CD14-positive monocyte (primary cell): ENCODE measurements at regions not wholly inside any gene's neighbourhood (a gene's known extent, or its start where the extent isn't known, plus 50 kb on each side); places are given as distances from the start of the nearest gene placed in this dataset.

Experiments used
- DNase-seq, 3 donors: peaks; one replicate each; pipeline ENCODE4 v3.0.0-alpha.2; 2011 to 2022
- H2AFZ ChIP-seq: 2 replicates; pipeline ENCODE4 v1.6.0; 2012; ENCODE audit warnings: mild to moderate bottlenecking, low read depth, low read length, inconsistent platforms; ENCODE audit not compliant: insufficient read depth, poor library complexity, severe bottlenecking
- H3K27ac ChIP-seq, 2 donors: 1 replicate in 1 of 2; 2 replicates in 1 of 2; pipeline ENCODE4 v1.5.1; 2012 to 2013; ENCODE audit warnings: low read length in 2 of 2, control low read depth in 1 of 2, inconsistent platforms in 1 of 2, low read depth in 1 of 2, mild to moderate bottlenecking in 1 of 2
- H3K27me3 ChIP-seq, 2 donors: one replicate each; pipeline versions ENCODE4 v1.6.0 to v1.6.1; 2011 to 2013; ENCODE audit warnings: low read length in 2 of 2; ENCODE audit not compliant: control insufficient read depth in 2 of 2, insufficient read depth in 2 of 2
- H3K36me3 ChIP-seq, 2 donors: replicated peaks in 1 of 2; 1 replicate in 1 of 2; 2 replicates in 1 of 2; pipeline versions ENCODE4 v1.5.1 to v1.6.1; 2012 to 2013; ENCODE audit warnings: low read length in 2 of 2, control low read depth in 1 of 2, inconsistent platforms in 1 of 2, mild to moderate bottlenecking in 1 of 2; ENCODE audit not compliant: insufficient read depth in 2 of 2, control insufficient read depth in 1 of 2
- H3K4me1 ChIP-seq, 2 donors: 1 replicate in 1 of 2; 2 replicates in 1 of 2; pipeline versions ENCODE4 v1.5.1 to v1.6.1; 2012 to 2013; ENCODE audit warnings: low read length in 2 of 2, control low read depth in 1 of 2, inconsistent platforms in 1 of 2, mild to moderate bottlenecking in 1 of 2, moderate library complexity in 1 of 2; ENCODE audit not compliant: insufficient read depth in 2 of 2, control insufficient read depth in 1 of 2
- H3K4me2 ChIP-seq: replicated peaks from 2 replicates; pipeline ENCODE3; 2012; ENCODE audit warnings: low read length, moderate library complexity, mild to moderate bottlenecking; ENCODE audit not compliant: poor library complexity, severe bottlenecking; ENCODE audit errors: extremely low read depth
- H3K4me3 ChIP-seq, 3 experiments: fragments of 200-600 bp in 1 of 3; sonication (generic) in 1 of 3; replicated peaks in 1 of 3; 1 replicate in 2 of 3; 2 replicates in 1 of 3; pipeline ENCODE4 v1.5.1; 2011 to 2013; ENCODE audit warnings: low read length in 3 of 3, mild to moderate bottlenecking in 3 of 3, control low read depth in 2 of 3, low read depth in 2 of 3, inconsistent platforms in 1 of 3, moderate library complexity in 1 of 3
- H3K79me2 ChIP-seq: 2 replicates; pipeline ENCODE4 v1.6.0; 2012; ENCODE audit warnings: mild to moderate bottlenecking, control low read depth, inconsistent platforms, low read length, moderate library complexity; ENCODE audit not compliant: insufficient read depth
- H3K9ac ChIP-seq: 2 replicates; pipeline ENCODE4 v1.6.0; 2017; ENCODE audit warnings: low read length, mild to moderate bottlenecking; ENCODE audit not compliant: insufficient read depth, poor library complexity, severe bottlenecking
- H3K9me3 ChIP-seq, 2 donors: replicated peaks in 1 of 2; 1 replicate in 1 of 2; 2 replicates in 1 of 2; pipeline versions ENCODE4 v1.5.1 to v1.6.1; 2012 to 2013; ENCODE audit warnings: low read length in 2 of 2, control low read depth in 1 of 2; ENCODE audit not compliant: control insufficient read depth in 1 of 2, insufficient read depth in 1 of 2
- H4K20me1 ChIP-seq: 2 replicates; pipeline ENCODE4 v1.6.0; 2012; ENCODE audit warnings: mild to moderate bottlenecking, low read length, control low read depth, moderate library complexity; ENCODE audit not compliant: insufficient read depth
- H3K27ac Mint-ChIP-seq, 7 donors: one replicate each; pipeline ENCODE4 v1.8.0; 2020; ENCODE audit warnings: mild to moderate bottlenecking in 7 of 7, mixed read lengths in 7 of 7, moderate library complexity in 6 of 7, inconsistent platforms in 2 of 7
- H3K27me3 Mint-ChIP-seq, 3 donors: one replicate each; pipeline ENCODE4 v1.8.0; 2021 to 2022; ENCODE audit warnings: low read depth in 3 of 3, mild to moderate bottlenecking in 3 of 3, mixed read lengths in 3 of 3, moderate library complexity in 3 of 3, inconsistent platforms in 1 of 3
- H3K36me3 Mint-ChIP-seq, 2 donors: one replicate each; pipeline ENCODE4 v1.8.0; 2020; ENCODE audit warnings: mixed read lengths in 2 of 2, inconsistent platforms in 1 of 2, mild to moderate bottlenecking in 1 of 2
- H3K4me1 Mint-ChIP-seq: one replicate; pipeline ENCODE4 v1.8.0; 2020; ENCODE audit warnings: mild to moderate bottlenecking, mixed read lengths
- H3K4me3 Mint-ChIP-seq, 2 donors: one replicate each; pipeline ENCODE4 v1.8.0; 2020; ENCODE audit warnings: mild to moderate bottlenecking in 2 of 2, mixed read lengths in 2 of 2, moderate library complexity in 1 of 2
- H3K9me3 Mint-ChIP-seq, 7 donors: one replicate each; pipeline ENCODE4 v1.8.0; 2020 to 2022; ENCODE audit warnings: mixed read lengths in 7 of 7, mild to moderate bottlenecking in 6 of 7, moderate library complexity in 6 of 7, inconsistent platforms in 2 of 7
- CTCF ChIP-seq: fragments of 200-600 bp; IDR thresholded peaks from one replicate; pipeline ENCODE4 v1.8.0; 2022; ENCODE audit warnings: antibody characterized with exemption, mild to moderate bottlenecking
- WGBS: methylation state at CpG from one replicate; pipeline ENCODE4 v1.1.5; 2013; ENCODE audit warnings: missing lambda C conversion rate; ENCODE audit not compliant: insufficient coverage; 5-methylcytosine and 5-hydroxymethylcytosine counted together
- intact Hi-C, 2 donors: fragments of 100-400 bp; cut with micrococcal nuclease; formaldehyde crosslinking; loops; one replicate each; pipeline versions ENCODE4 v1.15.0 to v1.15.1; 2023

DNA sequence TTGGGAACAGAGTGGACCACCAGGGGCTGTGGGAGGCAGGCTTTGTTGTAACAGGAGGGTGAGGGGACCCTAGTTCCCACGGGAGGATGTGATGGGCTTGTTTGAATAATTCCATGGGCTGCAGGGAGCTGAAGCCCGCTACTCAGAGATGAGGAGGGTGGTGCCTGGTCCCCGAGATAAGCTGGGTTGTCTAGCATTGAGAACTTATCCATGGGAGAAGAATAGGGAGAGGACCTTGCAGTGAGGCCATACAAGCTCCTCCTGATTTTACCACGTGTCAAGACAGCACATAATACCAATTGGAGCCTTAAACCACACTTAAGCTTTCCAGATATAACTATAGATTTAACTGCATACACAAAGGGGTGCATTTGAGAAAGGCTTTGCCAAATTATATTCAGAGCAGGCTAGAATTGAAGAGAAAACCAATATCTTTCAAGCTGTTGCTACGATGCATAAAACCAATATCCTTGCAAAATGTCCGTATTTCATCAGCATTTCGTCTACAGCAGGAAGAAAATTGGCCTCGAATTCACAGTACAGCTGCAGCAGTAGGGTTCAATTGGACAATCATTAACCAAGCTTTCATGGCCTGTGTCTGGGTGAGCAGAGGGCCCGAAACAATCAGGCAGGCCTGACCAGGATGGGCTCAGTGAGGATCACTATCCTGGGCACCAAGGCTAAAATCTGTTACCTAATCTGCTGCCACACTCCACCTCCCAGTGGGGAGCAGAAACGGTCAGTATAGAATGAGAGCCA lies 500.7 kb downstream of the OCA2 start:
- H3K4me1 Mint-ChIP-seq, result no peaks in the 10 kb centered on the region
- 87% methylated on average over 7 of the region's 10 CpGs for WGBS
- no peak overlapping the region for H3K4me3 Mint-ChIP-seq
- no peak overlapping the region for H3K27ac Mint-ChIP-seq
- peaks cover 60 to 80% of the 10 kb centered on the region in 2 donors for H3K9me3 ChIP-seq
- H3K79me2 ChIP-seq, result no peaks in the 10 kb centered on the region
- no peaks in the 10 kb centered on the region for H3K4me1 ChIP-seq
- no peak overlapping the region for H3K4me2 ChIP-seq
- H3K9ac ChIP-seq, result no peak overlapping the region
- no peak for TF ChIP-seq CTCF
- H2AFZ ChIP-seq, result no peak overlapping the region
- no peak overlapping the region for H3K27ac ChIP-seq
- intact Hi-C loops, result no loop called here
- H3K27me3 Mint-ChIP-seq, result no peaks in the 10 kb centered on the region
- H3K36me3 Mint-ChIP-seq, result no peaks in the 10 kb centered on the region
- no peaks in the 10 kb centered on the region for H3K36me3 ChIP-seq
- no peaks in the 10 kb centered on the region for H3K27me3 ChIP-seq
- DNase-seq, result no peak
- no peak overlapping the region for H3K4me3 ChIP-seq
- H4K20me1 ChIP-seq, result no peaks in the 10 kb centered on the region
- peaks cover 16 to 49% (median 32%) of the 10 kb centered on the region in 7 donors for H3K9me3 Mint-ChIP-seq

GRCh38 chr15:27595211-27595610 lies 503.9 kb downstream of the OCA2 start:
- TF ChIP-seq CTCF, result no peak
- Histone ChIP-seq H3K4me3 (no peak overlapping the region), H3K27me3 (no peaks in the 10 kb centered on the region), H3K4me2 (no peak overlapping the region), H3K9ac (no peak overlapping the region), H3K27ac (no peak overlapping the region), H4K20me1 (no peaks in the 10 kb centered on the region), H3K9me3 (peaks cover 61 to 82% of the 10 kb centered on the region in 2 donors), H3K4me1 (no peaks in the 10 kb centered on the region), H3K36me3 (no peaks in the 10 kb centered on the region), H2AFZ (no peak overlapping the region), H3K79me2 (no peaks in the 10 kb centered on the region)
- Mint-ChIP-seq H3K27ac (no peak overlapping the region), H3K36me3 (no peaks in the 10 kb centered on the region), H3K4me3 (no peak overlapping the region), H3K4me1 (no peaks in the 10 kb centered on the region), H3K27me3 (peaks cover 0 to 2% (median 0%) of the 10 kb centered on the region in 3 donors), H3K9me3 (peaks cover 13 to 44% (median 29%) of the 10 kb centered on the region in 7 donors)
- DNase-seq, result no peak
- intact Hi-C loops, result no loop called here
- 78% methylated on average over 5 of the region's 8 CpGs for WGBS
